ENCODE measurements at regions not wholly inside any gene's neighbourhood (a gene's known extent, or its start where the extent isn't known, plus 50 kb on each side); places are given as distances from the start of the nearest gene placed in this dataset.

DNA sequence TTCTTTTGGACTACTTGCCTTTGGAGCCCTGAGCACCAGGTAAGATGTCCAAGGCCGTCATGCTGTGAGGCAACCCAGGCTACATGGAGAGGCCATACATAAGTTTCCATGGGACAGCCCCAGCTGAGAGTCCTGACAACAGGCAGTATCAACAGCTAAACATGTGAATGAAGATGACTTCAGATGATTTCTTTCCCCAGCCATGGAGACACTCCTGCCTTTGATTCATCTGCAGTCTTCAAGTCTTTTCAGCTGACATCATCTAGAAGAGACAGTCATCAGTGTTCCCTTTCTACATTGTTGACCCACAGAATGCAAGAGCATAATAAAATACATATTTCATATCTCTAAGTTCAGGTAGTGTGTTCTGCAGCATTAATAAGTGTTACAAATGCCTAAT lies 398.7 kb downstream of the BTG1 start:
- TF ChIP-seq CTCF (IDR thresholded peaks at IDR 0.05 in 8 of 11, conservative IDR thresholded peaks at IDR 0.05 in 3 of 11), result no peak
- no peak for TF ChIP-seq POLR2A (IDR thresholded peaks at IDR 0.05)
